T-helper 17 cell (primary cell): ENCODE measurements at regions not wholly inside any gene's neighbourhood (a gene's known extent, or its start where the extent isn't known, plus 50 kb on each side); places are given as distances from the start of the nearest gene placed in this dataset.

Experiments
- ATAC-seq: fragments of 150-1000 bp; cut with Tn5 transposase; 2 replicates; pipeline ENCODE4 v1.10.0; 2021; ENCODE audit warnings: mild to moderate bottlenecking, moderate library complexity
- DNase-seq, 3 donors: peaks; one replicate each; pipeline versions ENCODE4 v3.0.0 to v3.0.0-alpha.2; 2020 to 2021
- H3K9me3 ChIP-seq: one replicate; pipeline ENCODE4 v1.7.0; 2013; ENCODE audit warnings: low read length, mild to moderate bottlenecking; ENCODE audit not compliant: control insufficient read depth, poor library complexity, severe bottlenecking
- H3K27ac Mint-ChIP-seq: one replicate; pipeline ENCODE4 v1.8.0; 2022; ENCODE audit warnings: mild to moderate bottlenecking, moderate library complexity, mixed read lengths
- H3K27me3 Mint-ChIP-seq: one replicate; pipeline ENCODE4 v1.8.0; 2022; ENCODE audit warnings: mixed read lengths
- H3K36me3 Mint-ChIP-seq: one replicate; pipeline ENCODE4 v1.8.0; 2022; ENCODE audit warnings: low read depth, mixed read lengths
- H3K4me1 Mint-ChIP-seq: one replicate; pipeline ENCODE4 v1.8.0; 2022; ENCODE audit warnings: mild to moderate bottlenecking, mixed read lengths
- H3K4me3 Mint-ChIP-seq: one replicate; pipeline ENCODE4 v1.8.0; 2022; ENCODE audit warnings: mild to moderate bottlenecking, moderate library complexity, mixed read lengths

DNA sequence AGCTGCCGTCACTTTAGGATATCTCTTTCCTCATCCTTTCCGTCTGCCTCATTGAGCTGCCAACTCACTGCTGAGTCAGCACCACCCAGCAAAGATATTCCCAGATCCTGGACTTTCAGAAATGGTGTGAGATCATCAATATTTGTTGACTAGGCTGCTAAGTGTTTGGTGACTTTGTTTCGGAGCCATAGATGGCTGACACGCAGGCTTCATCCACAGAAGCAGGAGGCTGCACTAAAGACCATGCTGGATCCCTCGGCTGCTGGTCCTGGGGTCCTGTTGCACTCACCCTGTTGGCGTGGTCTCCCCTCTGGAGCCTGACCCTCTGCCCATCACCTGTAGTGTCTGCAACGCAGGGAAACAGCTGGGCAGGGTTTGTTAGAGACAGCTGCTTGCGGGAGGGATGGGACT lies 96.5 kb downstream of the ERMARD start:
- Mint-ChIP-seq H3K4me1 (no peaks in the 10 kb centered on the region), H3K27me3 (peaks cover 48% of the 10 kb centered on the region), H3K36me3 (no peaks in the 10 kb centered on the region), H3K27ac (no peak overlapping the region), H3K4me3 (no peak overlapping the region)
- ATAC-seq (no peak), DNase-seq (no peak)
- no peaks in the 10 kb centered on the region for H3K9me3 ChIP-seq

DNA sequence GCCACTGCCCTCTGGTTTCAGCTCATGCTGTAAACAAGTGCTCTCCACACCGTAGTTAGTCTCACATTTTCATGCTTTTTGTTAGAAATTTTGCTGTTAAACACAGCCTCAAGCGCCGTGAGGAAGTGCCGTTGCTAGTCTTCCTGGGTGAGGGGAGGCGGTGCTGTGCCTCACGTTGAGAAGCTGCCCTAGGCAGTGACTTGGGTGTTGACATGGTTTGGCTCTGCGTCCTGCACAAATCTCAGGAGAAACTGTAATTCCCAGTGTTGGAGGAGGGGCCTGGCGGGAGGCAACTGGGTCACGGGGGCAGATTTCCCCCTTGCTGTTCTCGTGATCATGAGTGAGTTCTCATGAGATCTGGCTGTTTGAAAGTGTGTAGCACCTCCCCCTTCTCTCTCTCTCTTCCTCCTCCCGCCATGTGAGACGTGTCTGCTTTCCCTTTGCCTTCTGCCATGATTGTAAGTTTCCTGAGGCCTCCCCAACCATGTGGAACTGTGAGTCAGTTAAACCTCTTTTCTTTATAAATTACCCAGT lies 95.8 kb downstream of the ERMARD start:
- H3K27ac Mint-ChIP-seq: no peak overlapping the region
- no peak for DNase-seq

DNA sequence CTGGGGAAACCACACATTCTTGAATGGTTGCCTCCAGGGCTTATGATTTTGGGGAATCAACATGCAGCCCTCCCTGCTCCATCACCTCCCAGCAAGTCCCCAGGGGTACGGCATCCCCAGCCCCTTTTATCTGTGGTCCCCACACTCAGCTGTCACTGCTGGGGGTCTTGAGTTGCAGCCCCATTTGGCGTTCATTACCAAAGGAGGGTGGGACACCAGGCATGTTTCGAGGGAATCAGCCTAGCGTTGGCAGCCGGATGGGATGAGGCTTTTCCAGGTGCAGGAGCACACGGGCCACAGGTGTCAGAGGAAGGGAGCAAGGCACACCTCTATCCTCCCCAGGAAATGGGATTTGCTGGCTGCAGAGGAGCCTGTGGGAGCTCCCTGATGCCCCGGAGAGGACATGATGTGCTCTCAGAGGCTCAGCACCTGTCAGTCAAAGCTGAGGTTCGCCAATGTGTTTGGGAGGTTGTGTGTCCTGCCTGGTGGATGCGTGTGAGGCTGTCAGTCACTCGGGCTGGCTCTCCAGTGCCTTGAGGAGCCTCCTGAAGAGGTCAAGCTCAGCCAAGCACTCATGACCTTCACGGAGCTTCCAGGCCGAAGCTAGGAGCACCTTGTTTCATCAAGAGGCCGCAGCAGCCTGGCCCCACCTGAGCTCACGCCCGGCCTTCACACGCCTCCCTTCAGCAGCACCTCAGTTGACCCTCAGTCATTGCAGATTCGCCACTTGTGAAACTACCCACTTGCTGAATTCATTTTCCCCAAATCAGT lies 95.0 kb downstream of the ERMARD start:
- Mint-ChIP-seq H3K36me3 (no peaks in the 10 kb centered on the region), H3K4me3 (no peak overlapping the region), H3K27me3 (peaks cover 48% of the 10 kb centered on the region), H3K27ac (no peak overlapping the region), H3K4me1 (no peaks in the 10 kb centered on the region)
- DNase-seq: no peak
- no peaks in the 10 kb centered on the region for H3K9me3 ChIP-seq
- no peak for ATAC-seq

More for the DNA sequence above, 95.8 kb downstream of the ERMARD start:
- no peak for ATAC-seq
- peaks cover 48% of the 10 kb centered on the region for H3K27me3 Mint-ChIP-seq
- no peaks in the 10 kb centered on the region for H3K9me3 ChIP-seq
- no peaks in the 10 kb centered on the region for H3K4me1 Mint-ChIP-seq
- H3K4me3 Mint-ChIP-seq: no peak overlapping the region
- H3K36me3 Mint-ChIP-seq: no peaks in the 10 kb centered on the region

DNA sequence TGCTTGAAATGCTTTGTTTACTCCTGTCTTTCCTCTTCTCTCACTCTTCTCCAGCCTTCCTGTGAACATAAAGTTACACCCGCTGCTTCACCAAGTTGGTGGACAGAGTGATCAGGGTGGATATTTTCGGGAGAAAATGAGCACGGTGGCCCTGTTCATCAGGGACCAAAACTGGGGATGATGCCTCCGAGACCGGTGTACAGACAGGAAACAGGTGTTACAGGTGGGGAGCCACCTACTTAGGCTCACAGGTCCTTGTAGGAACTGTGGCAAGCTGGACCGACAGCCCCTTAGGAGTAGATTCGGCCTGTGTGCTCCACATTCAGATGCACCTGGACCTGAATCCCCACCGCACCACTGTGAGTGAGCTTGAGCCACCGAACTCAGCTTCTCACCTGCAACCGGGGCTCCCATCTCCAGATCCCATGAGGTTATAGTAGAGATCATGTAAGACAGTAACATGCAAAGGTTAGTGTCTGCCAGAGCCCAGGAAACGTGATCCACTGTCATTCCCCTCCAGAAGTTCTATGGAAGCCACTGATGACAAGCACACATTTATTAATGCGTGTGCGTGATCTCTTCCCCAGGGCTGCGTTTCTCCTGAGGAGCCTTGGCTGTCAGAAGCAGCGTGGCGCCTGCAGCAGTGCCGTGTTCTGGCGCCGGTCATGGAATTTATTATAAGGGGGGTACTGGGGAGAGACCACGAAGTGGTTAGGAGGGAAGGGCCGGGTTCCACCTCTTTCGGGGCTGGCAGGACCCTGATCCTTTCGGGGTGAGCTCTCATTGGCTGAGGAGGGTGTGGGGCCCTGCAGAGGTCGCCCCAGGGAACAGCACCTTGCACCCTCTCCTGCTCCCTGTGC lies 94.2 kb downstream of the ERMARD start:
- no peak for DNase-seq
- no peaks in the 10 kb centered on the region for H3K9me3 ChIP-seq
- no peak overlapping the region for H3K27ac Mint-ChIP-seq
- ATAC-seq: no peak
- H3K4me1 Mint-ChIP-seq: no peaks in the 10 kb centered on the region
- H3K4me3 Mint-ChIP-seq: no peak overlapping the region
- H3K27me3 Mint-ChIP-seq: peaks cover 46% of the 10 kb centered on the region
- H3K36me3 Mint-ChIP-seq: no peaks in the 10 kb centered on the region

DNA sequence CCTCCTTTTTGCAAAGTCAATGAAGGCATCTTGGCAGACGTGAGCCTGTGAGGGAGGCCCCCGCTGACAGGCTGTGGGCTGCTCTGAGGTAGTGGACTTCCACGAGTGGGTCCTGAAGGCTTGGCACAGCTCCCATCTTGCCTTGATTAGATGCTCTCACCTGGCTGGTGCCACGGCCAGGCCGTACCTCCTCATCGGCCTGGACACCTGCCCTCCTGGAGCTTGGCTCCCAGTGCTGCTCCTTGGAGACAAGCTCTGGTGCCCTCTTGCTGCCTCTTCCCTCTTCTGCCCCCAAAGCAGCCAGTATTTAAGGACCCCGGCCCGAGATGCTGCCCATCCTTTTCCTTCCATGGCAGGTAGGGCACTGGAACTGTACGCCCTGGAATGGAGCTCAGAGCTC lies 93.5 kb downstream of the ERMARD start:
- Mint-ChIP-seq H3K27me3 (peaks cover 39% of the 10 kb centered on the region), H3K27ac (no peak overlapping the region), H3K36me3 (no peaks in the 10 kb centered on the region), H3K4me1 (no peaks in the 10 kb centered on the region), H3K4me3 (no peak overlapping the region)
- ATAC-seq (no peak), DNase-seq (no peak)
- H3K9me3 ChIP-seq: no peaks in the 10 kb centered on the region

DNA sequence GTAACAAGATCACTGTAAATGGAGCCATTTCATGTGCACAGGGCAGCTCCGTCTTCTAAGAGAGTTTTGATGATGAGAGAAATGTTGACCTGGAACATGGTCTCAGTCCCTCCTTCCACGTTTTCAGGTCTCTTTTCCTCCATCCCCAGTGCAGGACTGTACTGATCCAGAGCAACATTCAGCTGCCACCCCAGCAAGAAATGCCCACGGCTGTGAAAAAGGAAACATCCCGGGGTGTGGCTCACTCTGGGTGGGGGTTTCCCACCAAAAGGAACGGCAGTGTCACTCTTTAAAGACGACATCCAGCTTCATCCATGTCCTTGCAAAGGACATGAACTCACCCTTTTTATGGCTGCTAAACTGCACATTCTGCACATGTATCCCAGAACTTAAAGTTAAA lies 92.6 kb downstream of the ERMARD start:
- H3K4me3 Mint-ChIP-seq: no peak overlapping the region
- ATAC-seq: no peak
- H3K4me1 Mint-ChIP-seq: no peaks in the 10 kb centered on the region
- no peaks in the 10 kb centered on the region for H3K9me3 ChIP-seq
- H3K27ac Mint-ChIP-seq: peak overlapping the region; percentile 89
- peaks cover 33% of the 10 kb centered on the region for H3K27me3 Mint-ChIP-seq
- H3K36me3 Mint-ChIP-seq: no peaks in the 10 kb centered on the region
- DNase-seq: no peak

DNA sequence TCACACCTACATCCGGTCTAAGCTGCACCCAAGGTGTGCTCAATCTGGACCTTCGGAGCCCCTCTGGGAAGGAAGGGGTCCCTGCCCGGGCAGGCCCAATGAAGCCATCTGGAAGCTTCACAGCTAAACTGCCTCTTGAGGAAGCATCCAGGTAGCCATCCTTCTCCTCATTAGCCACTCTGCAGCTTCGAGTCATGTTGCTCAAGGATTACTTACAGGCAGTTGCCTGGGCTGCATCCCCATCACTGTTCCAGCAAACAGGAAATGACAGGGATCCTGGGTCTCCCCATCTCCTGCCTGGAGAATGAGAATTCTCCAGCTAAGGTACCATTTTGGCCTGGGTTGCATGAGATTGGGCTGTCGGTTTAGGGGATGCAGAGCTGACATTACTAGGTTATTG lies 91.7 kb downstream of the ERMARD start:
- H3K36me3 Mint-ChIP-seq: no peaks in the 10 kb centered on the region
- no peak for ATAC-seq

DNA sequence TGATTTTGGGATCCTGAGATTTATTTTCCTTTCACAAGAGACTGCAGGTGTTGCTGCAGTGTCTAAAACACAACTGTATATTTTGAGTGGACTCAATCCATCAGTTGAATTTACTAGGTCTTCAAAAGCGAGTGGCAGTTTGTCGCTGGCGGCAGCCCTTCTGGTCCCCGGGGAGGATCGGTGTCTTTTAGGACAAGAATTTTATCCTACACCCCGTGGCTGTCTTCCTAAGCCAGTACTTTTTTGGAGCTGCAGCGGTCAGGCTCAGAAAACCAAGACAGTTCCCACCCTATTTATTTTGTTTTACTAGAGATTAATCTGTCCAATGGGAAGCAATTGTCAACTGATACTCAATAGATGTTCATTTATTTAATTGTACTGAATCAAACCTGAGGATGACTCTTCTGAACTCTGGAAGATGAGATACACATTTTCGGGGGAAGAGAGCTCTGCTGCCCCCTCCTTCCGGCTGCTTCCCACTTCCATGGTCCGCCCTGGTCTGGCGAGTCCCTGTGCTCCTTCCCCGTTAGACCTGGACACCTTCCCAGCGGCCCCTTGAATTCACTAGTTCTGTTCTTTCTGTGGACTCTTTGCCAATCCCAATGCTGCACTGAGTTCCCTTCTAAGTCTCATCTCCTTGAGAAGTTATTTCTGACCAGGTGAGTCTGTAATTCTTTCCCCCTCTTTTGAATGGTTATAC lies 90.6 kb downstream of the ERMARD start:
- H3K4me3 Mint-ChIP-seq: no peak overlapping the region
- no peak for DNase-seq
- no peaks in the 10 kb centered on the region for H3K4me1 Mint-ChIP-seq
- no peak for ATAC-seq
- H3K9me3 ChIP-seq: no peaks in the 10 kb centered on the region
- H3K27ac Mint-ChIP-seq: no peak overlapping the region
- peaks cover 29% of the 10 kb centered on the region for H3K27me3 Mint-ChIP-seq
- H3K36me3 Mint-ChIP-seq: no peaks in the 10 kb centered on the region

More for the DNA sequence above, 91.7 kb downstream of the ERMARD start:
- no peaks in the 10 kb centered on the region for H3K9me3 ChIP-seq
- Mint-ChIP-seq H3K27me3 (peaks cover 38% of the 10 kb centered on the region), H3K27ac (no peak overlapping the region), H3K4me1 (no peaks in the 10 kb centered on the region), H3K4me3 (no peak overlapping the region)
- DNase-seq: no peak

DNA sequence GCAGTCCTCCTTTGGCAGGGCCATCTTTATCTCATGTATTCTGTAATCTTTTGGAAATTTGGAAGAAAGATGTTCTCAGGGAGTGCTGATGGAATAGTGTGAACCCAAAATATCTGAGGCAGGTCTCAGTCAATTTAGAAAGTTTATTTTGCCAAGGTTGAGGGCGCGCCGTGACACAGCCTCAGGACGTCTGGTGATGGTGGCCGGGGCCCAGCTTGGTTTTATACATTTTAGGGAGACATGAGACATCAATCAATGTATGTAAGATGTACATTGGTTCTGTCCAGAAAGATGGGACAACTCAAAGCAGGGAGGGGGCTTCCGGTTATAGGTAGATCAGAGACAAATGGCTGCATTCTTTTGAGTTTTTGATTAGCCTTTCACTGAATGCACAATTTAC lies 89.8 kb downstream of the ERMARD start:
- no peaks in the 10 kb centered on the region for H3K4me1 Mint-ChIP-seq
- H3K27me3 Mint-ChIP-seq: peaks cover 35% of the 10 kb centered on the region
- H3K4me3 Mint-ChIP-seq: no peak overlapping the region
- no peak overlapping the region for H3K27ac Mint-ChIP-seq
- ATAC-seq (no peak), DNase-seq (no peak)
- H3K36me3 Mint-ChIP-seq: no peaks in the 10 kb centered on the region
- H3K9me3 ChIP-seq: no peaks in the 10 kb centered on the region

DNA sequence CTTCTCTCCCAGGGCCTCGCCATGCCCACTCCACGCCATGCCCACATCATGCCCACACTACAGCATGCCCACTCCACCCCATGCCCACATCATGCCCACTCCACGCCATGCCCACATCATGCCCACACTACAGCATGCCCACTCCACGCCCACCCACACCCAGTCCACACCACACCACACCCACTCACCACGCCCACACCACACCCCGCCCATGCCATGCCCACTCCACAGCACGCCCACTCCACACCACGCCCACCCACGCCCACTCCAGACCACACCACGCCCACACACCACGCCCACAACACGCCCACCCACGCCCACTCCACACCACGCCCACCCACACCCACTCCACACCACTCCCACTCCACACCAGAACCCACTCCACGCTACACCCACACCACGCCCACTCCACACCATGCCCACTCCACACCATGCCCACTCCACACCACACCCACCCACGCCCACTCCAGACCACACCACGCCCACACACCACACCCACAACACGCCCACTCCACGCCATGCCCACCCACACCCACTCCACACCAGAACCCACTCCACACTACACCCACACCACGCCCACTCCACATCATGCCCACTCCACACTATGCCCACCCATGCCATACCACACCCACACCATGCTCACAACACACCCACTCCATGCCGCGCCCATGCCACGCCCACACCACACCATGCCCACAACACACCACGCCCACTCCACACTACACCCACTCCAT lies 88.6 kb downstream of the ERMARD start:
- Mint-ChIP-seq H3K27me3 (peaks cover 39% of the 10 kb centered on the region), H3K4me3 (no peak overlapping the region), H3K4me1 (no peaks in the 10 kb centered on the region), H3K36me3 (no peaks in the 10 kb centered on the region), H3K27ac (no peak overlapping the region)
- ATAC-seq (no peak), DNase-seq (no peak)
- no peaks in the 10 kb centered on the region for H3K9me3 ChIP-seq

DNA sequence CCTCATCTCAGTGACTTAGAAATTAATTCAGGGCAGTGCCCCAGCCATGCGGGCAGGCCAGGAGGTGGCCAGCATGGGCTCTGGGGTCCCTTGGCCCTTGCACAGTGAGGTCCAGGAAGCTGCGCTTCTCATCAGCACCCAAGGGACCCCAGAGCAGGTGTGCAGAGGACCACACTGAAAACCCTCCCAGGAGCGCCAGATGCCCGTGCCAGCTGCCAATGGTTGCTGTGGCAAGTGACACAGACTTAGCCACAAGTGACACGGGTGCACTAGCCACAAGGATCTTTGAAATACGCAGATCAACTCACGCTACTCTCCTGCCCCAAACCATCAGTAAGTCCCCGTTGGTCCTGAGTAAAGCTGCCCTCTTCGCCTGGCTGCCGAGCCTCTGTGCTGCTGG lies 88.1 kb downstream of the ERMARD start:
- Mint-ChIP-seq H3K27ac (no peak overlapping the region), H3K36me3 (no peaks in the 10 kb centered on the region)
- no peak for ATAC-seq

DNA sequence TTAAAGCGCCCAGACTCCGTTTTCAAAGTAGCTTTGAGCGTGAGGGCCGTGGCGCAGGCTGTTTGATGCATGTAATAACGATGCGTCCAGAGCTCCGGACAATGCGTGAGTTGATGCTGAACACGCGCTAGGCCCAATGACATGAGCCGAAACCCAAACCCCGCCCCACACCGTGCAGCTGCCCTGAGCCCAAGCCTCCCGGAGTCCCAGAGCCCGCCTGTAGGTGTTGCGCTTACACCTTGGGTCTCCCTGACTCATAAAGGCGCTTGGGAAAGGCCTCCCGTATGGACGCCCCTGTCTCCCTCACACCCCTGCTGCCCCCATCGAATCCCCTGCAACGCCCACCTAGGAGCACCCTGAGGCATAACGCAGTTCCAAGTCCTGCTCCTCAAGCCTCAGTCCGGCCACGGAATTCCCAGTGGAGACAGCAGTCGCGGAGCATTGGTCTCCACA lies 87.6 kb downstream of the ERMARD start:
- DNase-seq (no peak), ATAC-seq (no peak)
- Mint-ChIP-seq H3K4me1 (no peaks in the 10 kb centered on the region), H3K36me3 (no peaks in the 10 kb centered on the region), H3K4me3 (no peak overlapping the region), H3K27ac (no peak overlapping the region), H3K27me3 (peaks cover 40% of the 10 kb centered on the region)
- no peaks in the 10 kb centered on the region for H3K9me3 ChIP-seq

More for the DNA sequence above, 88.1 kb downstream of the ERMARD start:
- no peak overlapping the region for H3K4me3 Mint-ChIP-seq
- DNase-seq: no peak
- H3K9me3 ChIP-seq: no peaks in the 10 kb centered on the region
- no peaks in the 10 kb centered on the region for H3K4me1 Mint-ChIP-seq
- peaks cover 40% of the 10 kb centered on the region for H3K27me3 Mint-ChIP-seq
